GM12865 (cell line): ENCODE measurements at regions not wholly inside any gene's neighbourhood (a gene's known extent, or its start where the extent isn't known, plus 50 kb on each side); places are given as distances from the start of the nearest gene placed in this dataset.

Experiments
- DNase-seq: peaks from one replicate; pipeline ENCODE4 v3.0.0; 2010; ENCODE audit warnings: low read depth
- H3K4me3 ChIP-seq: 2 replicates; pipeline ENCODE4 v1.5.1; 2011; ENCODE audit warnings: mild to moderate bottlenecking, low read depth, low read length, control low read depth
- TF ChIP-seq, protein P1 (sequence below): IDR thresholded peaks from 2 replicates; pipeline ENCODE4 v1.5.1; 2011; ENCODE audit warnings: low read length, control low read depth, low read depth, inconsistent platforms; ENCODE audit not compliant: insufficient read depth; ENCODE audit errors: missing control alignments

DNA sequence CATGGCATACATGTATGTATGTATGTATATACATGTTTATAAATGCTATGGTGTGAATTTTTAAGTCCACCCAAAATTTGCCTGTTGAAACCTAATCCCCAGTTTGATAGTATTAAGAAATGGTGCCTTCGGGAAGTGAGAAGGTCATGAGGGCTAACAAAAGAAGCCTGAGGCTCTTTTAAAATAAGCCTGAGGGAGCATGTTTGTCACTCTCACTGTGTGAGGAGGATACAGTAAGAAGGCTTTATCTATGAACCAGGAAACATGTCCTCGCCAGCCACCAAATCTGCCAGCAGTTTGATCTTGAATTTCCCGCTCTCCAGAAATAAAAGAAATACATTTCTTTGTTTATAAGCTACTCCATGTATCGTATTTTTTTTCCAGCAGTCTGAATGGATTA, 163.0 kb upstream of the LINC00305 start:
- TF ChIP-seq, protein P1, sequence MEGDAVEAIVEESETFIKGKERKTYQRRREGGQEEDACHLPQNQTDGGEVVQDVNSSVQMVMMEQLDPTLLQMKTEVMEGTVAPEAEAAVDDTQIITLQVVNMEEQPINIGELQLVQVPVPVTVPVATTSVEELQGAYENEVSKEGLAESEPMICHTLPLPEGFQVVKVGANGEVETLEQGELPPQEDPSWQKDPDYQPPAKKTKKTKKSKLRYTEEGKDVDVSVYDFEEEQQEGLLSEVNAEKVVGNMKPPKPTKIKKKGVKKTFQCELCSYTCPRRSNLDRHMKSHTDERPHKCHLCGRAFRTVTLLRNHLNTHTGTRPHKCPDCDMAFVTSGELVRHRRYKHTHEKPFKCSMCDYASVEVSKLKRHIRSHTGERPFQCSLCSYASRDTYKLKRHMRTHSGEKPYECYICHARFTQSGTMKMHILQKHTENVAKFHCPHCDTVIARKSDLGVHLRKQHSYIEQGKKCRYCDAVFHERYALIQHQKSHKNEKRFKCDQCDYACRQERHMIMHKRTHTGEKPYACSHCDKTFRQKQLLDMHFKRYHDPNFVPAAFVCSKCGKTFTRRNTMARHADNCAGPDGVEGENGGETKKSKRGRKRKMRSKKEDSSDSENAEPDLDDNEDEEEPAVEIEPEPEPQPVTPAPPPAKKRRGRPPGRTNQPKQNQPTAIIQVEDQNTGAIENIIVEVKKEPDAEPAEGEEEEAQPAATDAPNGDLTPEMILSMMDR = no peak
- H3K4me3 ChIP-seq = no peak overlapping the region
- no peak for DNase-seq

DNA sequence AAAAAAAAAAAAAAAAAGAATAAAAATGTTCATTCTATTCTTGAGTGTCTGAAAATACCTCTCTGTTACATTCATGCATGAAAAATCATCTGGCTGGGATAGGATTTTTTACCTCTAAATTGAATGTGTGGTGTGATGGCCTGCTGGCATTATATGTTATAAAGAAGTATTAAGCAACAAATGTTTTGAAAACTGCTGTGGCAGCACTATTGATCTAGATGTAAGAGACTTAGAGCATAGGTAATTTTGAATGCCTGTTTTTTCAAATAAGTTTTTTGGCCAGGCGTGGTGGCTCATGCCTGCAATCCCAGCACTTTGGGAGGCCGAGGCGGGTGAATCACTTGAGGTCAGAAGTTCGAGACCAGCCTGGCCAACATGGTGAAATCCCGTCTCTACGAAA, 147.0 kb upstream of the LINC00305 start:
- no peak overlapping the region for H3K4me3 ChIP-seq
- TF ChIP-seq, protein P1 = no peak
- no peak for DNase-seq

DNA sequence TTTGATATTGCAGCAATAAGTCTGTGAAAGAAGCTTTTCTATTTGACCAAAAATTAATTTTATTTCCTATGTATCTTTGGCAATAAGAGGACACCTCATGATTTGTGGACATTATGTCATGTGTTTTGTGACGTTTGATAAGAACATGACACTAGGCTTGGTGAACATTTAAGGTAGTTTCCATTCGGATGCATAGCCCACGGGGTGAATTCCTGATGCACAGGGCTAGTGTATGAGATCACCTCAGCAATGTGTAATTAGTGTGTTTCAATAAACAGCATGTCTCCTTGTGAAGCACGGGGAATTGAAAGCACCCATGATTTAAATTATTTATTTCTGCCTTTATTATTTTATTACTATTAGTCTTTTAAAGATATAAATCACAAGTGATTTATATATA, 146.1 kb upstream of the LINC00305 start:
- no peak overlapping the region for H3K4me3 ChIP-seq
- TF ChIP-seq, protein P1 = no peak
- DNase-seq = peak; percentile 3

- H3K4me3 ChIP-seq = no peak overlapping the region
- no peak for DNase-seq
- TF ChIP-seq, protein P1 = no peak
Observed at GRCh38 chr18:64288432-64288831, 139.5 kb upstream of the LINC00305 start.

DNA sequence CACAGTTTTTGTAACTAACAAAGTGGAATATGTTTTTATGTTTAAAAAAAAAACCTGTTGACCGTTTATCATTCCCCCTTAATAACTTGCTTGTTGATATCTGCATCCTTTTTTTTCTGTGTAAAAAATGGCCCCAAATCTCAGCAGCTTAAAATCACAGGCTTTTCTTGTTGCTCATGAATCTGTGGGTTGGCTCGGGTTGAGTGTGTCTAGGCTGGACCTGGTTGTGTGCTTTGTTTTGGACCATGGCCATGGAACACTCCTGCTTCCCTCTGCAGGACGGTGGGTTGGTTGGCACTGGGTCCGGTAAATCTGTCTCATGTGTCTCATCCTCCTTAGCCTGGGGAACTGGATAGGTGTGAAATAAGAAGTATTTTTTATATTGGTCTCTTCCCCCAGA, 139.0 kb upstream of the LINC00305 start:
- no peak for DNase-seq
- no peak overlapping the region for H3K4me3 ChIP-seq
- TF ChIP-seq, protein P1 = no peak

DNA sequence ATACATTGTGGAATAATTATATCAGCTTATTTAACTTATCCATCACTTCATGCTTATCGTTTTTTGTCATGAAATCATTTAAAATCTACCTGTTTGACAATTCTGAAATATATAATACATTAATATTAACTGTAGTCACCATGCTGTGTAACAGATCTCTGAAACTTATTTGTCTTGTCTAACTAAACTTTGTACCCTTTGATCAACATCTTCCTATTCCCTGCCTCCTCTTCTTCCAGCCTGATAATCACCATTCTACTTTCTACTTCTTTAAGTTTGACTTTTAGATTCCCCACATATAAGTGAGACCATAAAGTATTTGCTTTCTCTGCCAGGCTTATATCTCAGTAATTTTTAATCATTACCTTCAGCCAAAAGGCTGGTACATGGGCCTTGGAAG, 134.2 kb upstream of the LINC00305 start:
- TF ChIP-seq, protein P1 = no peak
- DNase-seq = no peak
- H3K4me3 ChIP-seq = no peak overlapping the region

DNA sequence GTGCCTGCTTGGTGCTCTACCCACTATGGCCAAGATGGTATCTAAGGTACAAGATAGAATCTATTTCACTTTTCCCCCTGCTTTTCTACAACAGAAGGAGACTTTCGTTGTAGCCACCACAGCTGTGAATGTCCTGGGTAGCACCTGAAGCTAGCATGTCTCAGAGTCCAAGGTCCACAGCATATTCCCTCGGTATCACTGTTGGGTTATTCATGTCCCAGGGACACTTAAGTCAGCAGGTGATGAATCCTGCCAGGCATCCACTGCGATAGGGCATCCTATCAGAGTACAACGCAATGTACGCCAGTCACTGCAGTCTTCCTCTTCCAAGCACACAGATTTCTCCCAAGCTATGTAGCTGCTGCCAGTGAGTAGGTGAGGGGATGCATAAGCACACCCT, 129.1 kb upstream of the LINC00305 start:
- no peak for DNase-seq
- H3K4me3 ChIP-seq = no peak overlapping the region
- TF ChIP-seq, protein P1 = no peak
